Subcutaneous abdominal adipose tissue (tissue), 5 donors: ENCODE measurements at regions not wholly inside any gene's neighbourhood (a gene's known extent, or its start where the extent isn't known, plus 50 kb on each side); places are given as distances from the start of the nearest gene placed in this dataset.
"Not testable (repeated sequence)": the region's sequence is repeated elsewhere in the genome, so short reads cannot be mapped to it uniquely, and the experiment has no call there.

Experiments
- H3K27ac ChIP-seq: one replicate; pipeline ENCODE4 v1.7.0; 2013; ENCODE audit warnings: low read depth, mild to moderate bottlenecking, inconsistent platforms, low read length, moderate library complexity
- H3K27me3 ChIP-seq, 5 donors: one replicate each; pipeline ENCODE4 v1.7.0; 2013; ENCODE audit warnings: low read length in 5 of 5, inconsistent platforms in 1 of 5; ENCODE audit not compliant: control insufficient read depth in 5 of 5, insufficient read depth in 4 of 5
- H3K36me3 ChIP-seq, 5 donors: one replicate each; pipeline ENCODE4 v1.7.0; 2013; ENCODE audit warnings: low read length in 5 of 5; ENCODE audit not compliant: control insufficient read depth in 5 of 5, insufficient read depth in 5 of 5
- H3K4me1 ChIP-seq, 5 donors: one replicate each; pipeline ENCODE4 v1.7.0; 2013; ENCODE audit warnings: low read length in 5 of 5, mild to moderate bottlenecking in 3 of 5, moderate library complexity in 1 of 5; ENCODE audit not compliant: control insufficient read depth in 5 of 5, insufficient read depth in 5 of 5
- H3K4me3 ChIP-seq, 5 donors: one replicate each; pipeline ENCODE4 v1.7.0; 2013; ENCODE audit warnings: low read length in 5 of 5, low read depth in 1 of 5
- H3K9ac ChIP-seq, 5 donors: one replicate each; pipeline ENCODE4 v1.7.0; 2013; ENCODE audit warnings: low read length in 5 of 5, mild to moderate bottlenecking in 4 of 5, moderate library complexity in 3 of 5
- H3K9me3 ChIP-seq, 5 donors: one replicate each; pipeline ENCODE4 v1.7.0; 2013; ENCODE audit warnings: low read length in 5 of 5; ENCODE audit not compliant: control insufficient read depth in 5 of 5
- donor health status: healthy.
- donor health status: healthy.
- donor health status: healthy.
- donor health status: healthy.
- donor health status: healthy.

DNA sequence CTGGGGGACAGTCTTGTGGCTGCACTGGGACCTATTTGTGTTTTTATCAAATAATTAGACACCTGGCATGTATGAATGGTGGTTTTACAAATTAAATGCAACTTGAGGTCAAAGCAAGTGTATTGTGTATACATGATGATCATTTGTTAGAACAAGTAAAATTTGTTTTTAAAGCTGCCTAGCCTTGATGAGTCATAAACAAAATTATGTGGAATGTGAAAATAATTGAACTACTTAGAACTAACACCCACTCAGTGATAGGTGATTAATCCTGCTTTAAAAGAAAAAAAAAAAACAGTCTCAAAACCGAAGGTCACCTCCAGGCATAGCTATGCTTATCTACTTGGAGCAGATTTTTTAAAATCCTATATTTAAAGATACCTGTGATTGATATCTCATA lies 770.3 kb upstream of the SLITRK5 start:
- H3K9ac ChIP-seq = no peak overlapping the region
- no peak overlapping the region for H3K4me3 ChIP-seq
- H3K36me3 ChIP-seq = no peaks in the 10 kb centered on the region
- no peaks in the 10 kb centered on the region for H3K4me1 ChIP-seq
- H3K27me3 ChIP-seq = no peaks in the 10 kb centered on the region
- no peak overlapping the region for H3K27ac ChIP-seq
- no peaks in the 10 kb centered on the region for H3K9me3 ChIP-seq

DNA sequence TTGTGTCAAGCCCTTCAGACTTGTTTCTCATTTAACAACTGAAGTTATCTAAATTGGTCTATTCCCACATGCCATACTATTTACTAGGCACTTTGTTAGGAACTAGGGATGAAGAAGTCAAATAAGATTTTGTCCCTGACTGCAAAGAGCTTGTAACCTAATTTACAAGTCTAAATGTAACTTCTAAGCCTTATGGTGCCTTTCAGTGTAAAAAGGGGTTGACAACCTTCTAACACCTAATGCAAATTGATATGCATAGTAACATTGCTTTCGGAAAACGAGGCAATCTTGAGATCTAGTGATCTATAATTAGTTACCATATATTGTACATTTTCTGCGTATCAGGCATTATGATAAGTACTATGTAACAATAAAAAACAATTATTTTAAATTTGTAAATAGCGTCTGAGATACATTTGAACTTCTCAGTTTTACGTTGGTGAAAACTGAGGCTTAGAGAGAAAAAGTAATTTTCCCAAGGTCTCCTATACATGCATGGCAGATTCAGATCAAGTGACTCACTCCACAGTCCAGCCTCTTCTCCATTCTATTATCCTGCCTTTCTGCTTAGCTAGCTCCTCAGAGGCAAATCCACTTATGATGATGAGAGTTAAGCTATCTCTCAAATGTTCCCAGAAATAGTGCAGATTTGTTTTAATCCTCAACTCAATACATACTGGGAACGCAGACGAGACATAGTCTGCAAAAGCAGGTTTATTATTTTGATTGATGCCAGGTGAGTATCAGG lies 764.9 kb upstream of the SLITRK5 start:
- no peak overlapping the region for H3K9ac ChIP-seq
- no peak overlapping the region for H3K27ac ChIP-seq

DNA sequence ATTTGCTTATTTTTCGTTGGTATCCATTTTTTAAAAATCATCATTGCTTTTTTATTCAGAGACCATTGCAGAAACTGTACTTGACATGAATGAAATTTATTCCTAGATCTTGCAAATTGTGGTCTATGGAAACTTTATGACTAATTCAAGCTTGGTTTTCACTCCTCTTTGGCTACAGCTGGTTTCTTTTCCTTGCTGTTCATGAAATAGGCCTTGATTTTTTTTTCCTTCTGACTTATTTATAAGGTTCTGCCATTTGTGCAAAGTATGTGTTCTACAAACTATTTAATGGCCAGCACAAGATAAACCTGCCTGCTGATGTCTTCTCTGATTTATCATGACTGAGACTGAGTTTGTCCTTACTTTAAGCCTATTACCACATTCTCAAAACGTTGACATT lies 764.0 kb upstream of the SLITRK5 start:
- H3K36me3 ChIP-seq = no peaks in the 10 kb centered on the region
- H3K27ac ChIP-seq = no peak overlapping the region
- H3K9me3 ChIP-seq = no peaks in the 10 kb centered on the region
- H3K4me1 ChIP-seq = no peaks in the 10 kb centered on the region
- no peak overlapping the region for H3K9ac ChIP-seq
- H3K27me3 ChIP-seq = no peaks in the 10 kb centered on the region
- no peak overlapping the region for H3K4me3 ChIP-seq

More for the DNA sequence above, 764.9 kb upstream of the SLITRK5 start:
- no peaks in the 10 kb centered on the region for H3K36me3 ChIP-seq
- H3K4me1 ChIP-seq = no peaks in the 10 kb centered on the region
- no peaks in the 10 kb centered on the region for H3K27me3 ChIP-seq
- H3K9me3 ChIP-seq = no peaks in the 10 kb centered on the region
- H3K4me3 ChIP-seq = no peak overlapping the region

DNA sequence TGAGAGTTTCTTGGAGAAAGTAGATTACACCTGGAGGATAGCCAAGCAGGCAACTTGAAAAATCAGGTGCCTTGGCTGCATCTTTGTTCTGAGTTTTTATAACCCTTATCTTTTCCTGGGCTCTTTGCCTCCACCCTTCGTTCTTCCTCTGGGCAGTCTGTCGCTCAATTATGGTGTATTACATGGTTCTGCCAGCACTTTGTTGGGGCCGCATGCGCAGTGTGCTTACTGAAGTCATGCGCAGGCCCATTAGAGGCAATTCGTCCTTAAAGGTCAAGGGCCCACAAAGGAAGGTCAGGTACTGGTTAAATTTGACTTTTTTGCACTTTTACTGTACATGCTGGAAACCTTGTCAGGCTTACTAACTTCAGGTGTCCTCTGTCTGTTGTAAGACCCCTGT lies 761.9 kb upstream of the SLITRK5 start:
- Histone ChIP-seq H3K9ac (no peak overlapping the region), H3K27me3 (no peaks in the 10 kb centered on the region), H3K9me3 (no peaks in the 10 kb centered on the region), H3K4me1 (no peaks in the 10 kb centered on the region), H3K27ac (no peak overlapping the region), H3K4me3 (no peak overlapping the region), H3K36me3 (no peaks in the 10 kb centered on the region)

- Histone ChIP-seq H3K4me1 (no peaks in the 10 kb centered on the region), H3K9ac (no peak overlapping the region), H3K27ac (no peak overlapping the region)
Measured at GRCh38 chr13:86914757-86915156, 756.4 kb upstream of the SLITRK5 start.

GRCh38 chr13:86917438-86917837 lies 753.7 kb upstream of the SLITRK5 start:
- H3K27me3 ChIP-seq, H3K27ac ChIP-seq, H3K9ac ChIP-seq, H3K4me1 ChIP-seq, H3K4me3 ChIP-seq, H3K36me3 ChIP-seq, H3K9me3 ChIP-seq: not testable (repeated sequence)

More at GRCh38 chr13:86914757-86915156, 756.4 kb upstream of the SLITRK5 start:
- Histone ChIP-seq H3K4me3 (no peak overlapping the region), H3K27me3 (no peaks in the 10 kb centered on the region), H3K9me3 (no peaks in the 10 kb centered on the region), H3K36me3 (no peaks in the 10 kb centered on the region)

- Histone ChIP-seq H3K36me3 (no peaks in the 10 kb centered on the region), H3K4me3 (no peak overlapping the region), H3K9me3 (no peaks in the 10 kb centered on the region), H3K27ac (no peak overlapping the region), H3K9ac (no peak overlapping the region), H3K27me3 (no peaks in the 10 kb centered on the region), H3K4me1 (no peaks in the 10 kb centered on the region)
Measured at GRCh38 chr13:86918682-86919081, 752.5 kb upstream of the SLITRK5 start.

- Histone ChIP-seq H3K27me3 (no peaks in the 10 kb centered on the region), H3K36me3 (no peaks in the 10 kb centered on the region), H3K27ac (no peak overlapping the region), H3K4me3 (no peak overlapping the region), H3K9ac (no peak overlapping the region), H3K4me1 (no peaks in the 10 kb centered on the region), H3K9me3 (no peaks in the 10 kb centered on the region)
Measured at GRCh38 chr13:86920961-86921360, 750.2 kb upstream of the SLITRK5 start.

DNA sequence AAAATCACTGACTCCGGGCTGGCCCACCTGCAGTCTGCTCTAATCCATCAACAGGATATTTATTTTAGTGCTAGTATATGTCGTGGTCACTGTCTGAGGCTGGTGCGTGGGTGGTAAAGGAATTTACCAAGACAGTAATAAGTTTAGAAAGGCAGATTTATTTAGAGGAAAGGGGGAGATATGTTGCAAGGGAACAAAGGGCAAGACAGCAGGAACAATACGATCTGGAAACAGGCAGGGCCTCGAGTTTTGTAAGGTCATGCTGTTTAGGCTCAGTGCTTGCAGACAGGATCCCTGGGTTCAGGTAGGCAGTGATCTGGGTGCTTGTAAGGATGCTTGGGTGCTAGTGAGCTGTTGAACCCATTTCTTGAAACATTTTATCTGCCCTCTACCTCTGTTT lies 748.2 kb upstream of the SLITRK5 start:
- Histone ChIP-seq H3K27ac (no peak overlapping the region), H3K36me3 (no peaks in the 10 kb centered on the region), H3K4me3 (no peak overlapping the region), H3K4me1 (no peaks in the 10 kb centered on the region), H3K27me3 (no peaks in the 10 kb centered on the region), H3K9ac (no peak overlapping the region), H3K9me3 (no peaks in the 10 kb centered on the region)

DNA sequence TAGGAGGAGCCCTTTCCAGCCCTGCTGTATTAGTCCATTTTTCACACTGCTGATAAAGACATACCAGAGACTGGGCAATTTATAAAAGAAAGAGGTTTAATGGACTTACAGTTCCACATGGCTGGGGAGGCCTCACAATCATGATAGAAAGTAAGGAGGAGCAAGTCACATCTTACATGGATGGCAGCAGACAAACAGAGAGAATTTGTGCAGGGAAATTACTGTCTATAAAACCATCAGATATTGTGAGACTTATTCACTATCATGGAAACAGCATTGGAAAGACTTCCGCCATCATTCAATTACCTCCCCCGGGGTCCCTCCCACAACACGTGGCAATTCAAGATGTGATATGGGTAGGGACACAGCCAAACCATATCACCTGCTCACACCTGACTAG lies 744.3 kb upstream of the SLITRK5 start:
- not testable (repeated sequence) for H3K9me3 ChIP-seq, H3K4me1 ChIP-seq, H3K9ac ChIP-seq, H3K27ac ChIP-seq, H3K4me3 ChIP-seq, H3K27me3 ChIP-seq, H3K36me3 ChIP-seq
